H1 (cell line): ENCODE measurements at regions not wholly inside any gene's neighbourhood (a gene's known extent, or its start where the extent isn't known, plus 50 kb on each side); places are given as distances from the start of the nearest gene placed in this dataset.

Experiments used
- CTCF ChIA-PET: fragments of 300-600 bp; sonication (Branson Sonifier 250); formaldehyde crosslinking; loops from one replicate; lab custom pipeline; 2021; ENCODE audit not compliant: partially characterized antibody; lab: Charles Lee
- POLR2A ChIA-PET: fragments of 300-600 bp; sonication (Branson Sonifier 250); formaldehyde crosslinking; loops from one replicate; lab custom pipeline; 2021; ENCODE audit warnings: inconsistent platforms; ENCODE audit not compliant: partially characterized antibody; lab: Charles Lee
- DNase-seq, 2 experiments: peaks; one replicate each; pipeline versions ENCODE4 v3.0.0 to v3.0.0-alpha.2; 2010 to 2022; ENCODE audit warnings: low spot score in 2 of 2, low read depth in 1 of 2, mixed read lengths in 1 of 2
- FAIRE-seq: peaks from 2 replicates; lab custom pipeline; 2011; peaks lifted over from hg19 to GRCh38; lab: Jason Lieb, UNC
- H2AFZ ChIP-seq: 2 replicates; pipeline ENCODE4 v1.8.1; 2012; ENCODE audit warnings: low read length, inconsistent platforms
- H2AK5ac ChIP-seq: 2 replicates; pipeline ENCODE4 v1.6.1; 2013; ENCODE audit warnings: low read depth, low read length
- H2BK120ac ChIP-seq: replicated peaks from 2 replicates; pipeline ENCODE3; 2013; ENCODE audit warnings: low read depth, low read length, inconsistent platforms
- H2BK12ac ChIP-seq: 2 replicates; pipeline ENCODE4 v1.6.1; 2013; ENCODE audit warnings: low read depth, low read length
- H2BK15ac ChIP-seq: 2 replicates; pipeline ENCODE4 v1.6.1; 2013; ENCODE audit warnings: low read length
- H2BK20ac ChIP-seq: 2 replicates; pipeline ENCODE4 v1.6.1; 2013; ENCODE audit warnings: low read length
- H2BK5ac ChIP-seq: 2 replicates; pipeline ENCODE4 v1.6.1; 2013; ENCODE audit warnings: low read depth, low read length
- H3K14ac ChIP-seq: 2 replicates; pipeline ENCODE4 v1.6.1; 2013; ENCODE audit warnings: inconsistent platforms; ENCODE audit not compliant: insufficient read length
- H3K18ac ChIP-seq: 2 replicates; pipeline ENCODE4 v1.6.1; 2013; ENCODE audit warnings: low read length; ENCODE audit errors: extremely low read depth
- H3K23ac ChIP-seq: 2 replicates; pipeline ENCODE4 v1.6.1; 2013; ENCODE audit warnings: inconsistent platforms; ENCODE audit not compliant: insufficient read length
- H3K23me2 ChIP-seq: 2 replicates; pipeline ENCODE4 v1.6.1; 2013; ENCODE audit warnings: low read depth, low read length
- H3K27ac ChIP-seq: 2 replicates; pipeline ENCODE4 v1.6.1; 2011; ENCODE audit warnings: low read depth, low read length, inconsistent platforms
- H3K27me3 ChIP-seq, 4 experiments: replicated peaks in 1 of 4; 1 replicate in 1 of 4; 2 replicates in 3 of 4; pipeline versions ENCODE4 v1.6.1 to v1.8.1; 2011 to 2013; ENCODE audit warnings: low read length in 3 of 4, mild to moderate bottlenecking in 3 of 4, inconsistent platforms in 2 of 4, mixed read lengths in 2 of 4, moderate library complexity in 1 of 4; ENCODE audit not compliant: control insufficient read depth in 3 of 4, insufficient read depth in 3 of 4; ENCODE audit errors: extremely low read depth in 1 of 4
- H3K36me3 ChIP-seq, 4 experiments: 2 replicates each; pipeline versions ENCODE4 v1.6.1 to v1.8.1; 2011 to 2013; ENCODE audit warnings: mild to moderate bottlenecking in 4 of 4, low read length in 3 of 4, moderate library complexity in 2 of 4, control low read depth in 1 of 4, inconsistent platforms in 1 of 4; ENCODE audit not compliant: insufficient read depth in 4 of 4, control insufficient read depth in 2 of 4
- H3K4ac ChIP-seq: replicated peaks from 2 replicates; pipeline ENCODE3; 2013; ENCODE audit warnings: low read length, low read depth, mixed read lengths, inconsistent platforms; ENCODE audit not compliant: insufficient read length
- H3K4me1 ChIP-seq, 4 experiments: replicated peaks in 1 of 4; 1 replicate in 1 of 4; 2 replicates in 3 of 4; pipeline versions ENCODE4 v1.6.1 to v1.8.1; 2011 to 2013; ENCODE audit warnings: low read length in 3 of 4, inconsistent platforms in 2 of 4, mixed read lengths in 1 of 4; ENCODE audit not compliant: insufficient read depth in 4 of 4, control insufficient read depth in 3 of 4
- H3K4me2 ChIP-seq, 2 experiments: 2 replicates each; pipeline versions ENCODE4 v1.6.1 to v1.8.1; 2011 to 2013; ENCODE audit warnings: low read depth in 2 of 2, low read length in 2 of 2, control low read depth in 1 of 2, inconsistent platforms in 1 of 2, mild to moderate bottlenecking in 1 of 2; ENCODE audit not compliant: insufficient read depth in 1 of 2
- H3K4me3 ChIP-seq, 4 experiments: fragments of 200-600, 300-600 bp in 1 of 4; sonication (generic), shearing (Covaris generic), sonication (Bioruptor Twin) in 1 of 4; 2 replicates each; pipeline versions ENCODE4 v1.5.1 to v1.8.1; 2011 to 2016; ENCODE audit warnings: low read length in 4 of 4, low read depth in 3 of 4, control low read depth in 2 of 4, inconsistent platforms in 2 of 4, mild to moderate bottlenecking in 2 of 4, mixed read lengths in 1 of 4, moderate library complexity in 1 of 4; ENCODE audit not compliant: insufficient read depth in 2 of 4; ENCODE audit errors: extremely low read depth in 1 of 4
- H3K56ac ChIP-seq: replicated peaks from 2 replicates; pipeline ENCODE3; 2013; ENCODE audit warnings: low read depth, mild to moderate bottlenecking, mixed read lengths, low read length, inconsistent platforms; ENCODE audit not compliant: insufficient read length
- H3K79me1 ChIP-seq: 2 replicates; pipeline ENCODE4 v1.6.1; 2013; ENCODE audit warnings: low read depth, low read length, control low read depth
- H3K79me2 ChIP-seq, 2 experiments: 2 replicates each; pipeline versions ENCODE4 v1.6.1 to v1.8.1; 2012 to 2013; ENCODE audit warnings: low read length in 2 of 2, mild to moderate bottlenecking in 2 of 2, inconsistent platforms in 1 of 2; ENCODE audit not compliant: insufficient read depth in 2 of 2, control insufficient read depth in 1 of 2
- H3K9ac ChIP-seq, 4 experiments: replicated peaks in 1 of 4; 1 replicate in 1 of 4; 2 replicates in 3 of 4; pipeline versions ENCODE4 v1.6.1 to v1.8.1; 2011 to 2013; ENCODE audit warnings: low read depth in 3 of 4, low read length in 3 of 4, control low read depth in 2 of 4, mild to moderate bottlenecking in 2 of 4, moderate library complexity in 2 of 4, inconsistent platforms in 1 of 4; ENCODE audit errors: extremely low read depth in 1 of 4
- H3K9me3 ChIP-seq, 2 experiments: 2 replicates each; pipeline versions ENCODE4 v1.6.1 to v1.8.1; 2012 to 2013; ENCODE audit warnings: mild to moderate bottlenecking in 2 of 2, moderate library complexity in 2 of 2, control low read depth in 1 of 2, inconsistent platforms in 1 of 2, low read depth in 1 of 2, low read length in 1 of 2, mixed read lengths in 1 of 2; ENCODE audit not compliant: insufficient read depth in 2 of 2
- H4K20me1 ChIP-seq, 2 experiments: replicated peaks in 1 of 2; 2 replicates each; pipeline versions ENCODE3 to v1.8.1; 2011 to 2013; ENCODE audit warnings: inconsistent platforms in 2 of 2, low read length in 2 of 2, mild to moderate bottlenecking in 1 of 2; ENCODE audit not compliant: insufficient read depth in 2 of 2, control insufficient read depth in 1 of 2
- H4K5ac ChIP-seq: 2 replicates; pipeline ENCODE4 v1.6.1; 2013; ENCODE audit warnings: low read length, low read depth, mixed read lengths, inconsistent platforms; ENCODE audit not compliant: insufficient read length
- H4K8ac ChIP-seq: 2 replicates; pipeline ENCODE4 v1.8.0; 2013; ENCODE audit warnings: mild to moderate bottlenecking, moderate library complexity, low read length, inconsistent platforms; ENCODE audit not compliant: insufficient read depth; ENCODE audit errors: extremely low read depth
- H4K91ac ChIP-seq: replicated peaks from 2 replicates; pipeline ENCODE3; 2013; ENCODE audit warnings: low read length, mixed read lengths, inconsistent platforms; ENCODE audit not compliant: insufficient read length
- ASH2L ChIP-seq: fragments of 200-600, 300-600 bp; sonication (generic); IDR thresholded peaks from one replicate; pipeline ENCODE4 v1.7.1; 2017; ENCODE audit warnings: low read length
- RXRA ChIP-seq: IDR thresholded peaks from 2 replicates; pipeline ENCODE4 v1.6.1; 2011; ENCODE audit warnings: low read depth, mild to moderate bottlenecking, low read length, moderate library complexity; ENCODE audit not compliant: insufficient read depth
- SAP30 ChIP-seq: fragments of 300-600 bp; sonication (generic); IDR thresholded peaks from 2 replicates; pipeline ENCODE4 v1.7.1; 2012; ENCODE audit warnings: low read length, moderate library complexity, mild to moderate bottlenecking, inconsistent platforms; ENCODE audit not compliant: insufficient read depth, insufficient replicate concordance
- WGBS, 2 experiments: shearing (Covaris generic) in 1 of 2; methylation state at CpG; one replicate each; pipeline versions ENCODE4 v1.1.6 to v1.1.7; 2013 to 2015; ENCODE audit warnings: low lambda C conversion rate in 2 of 2, mixed read lengths in 2 of 2, inconsistent platforms in 1 of 2, low coverage in 1 of 2, missing lambda C conversion rate in 1 of 2; ENCODE audit not compliant: insufficient replicate concordance in 2 of 2, insufficient coverage in 1 of 2, insufficient read length in 1 of 2; ENCODE audit errors: extremely low coverage in 1 of 2, missing lambda C conversion rate in 1 of 2; 5-methylcytosine and 5-hydroxymethylcytosine counted together

GRCh38 chr4:181650033-181650825 is 593.0 kb upstream of the TENM3 start:
- Histone ChIP-seq H2AK5ac (no peak overlapping the region), H4K5ac (no peak overlapping the region), H4K8ac (no peak overlapping the region), H2BK5ac (no peak overlapping the region), H2AFZ (no peak overlapping the region), H3K27me3 (no peaks in the 10 kb centered on the region), H3K36me3 (no peaks in the 10 kb centered on the region), H3K9ac (no peak overlapping the region), H3K23me2 (no peaks in the 10 kb centered on the region), H3K79me2 (no peaks in the 10 kb centered on the region), H2BK20ac (no peak overlapping the region), H3K4me2 (no peak overlapping the region), H3K4me1 (no peaks in the 10 kb centered on the region), H3K56ac (no peak overlapping the region), H3K79me1 (no peaks in the 10 kb centered on the region), H4K91ac (no peak overlapping the region), H3K14ac (no peak overlapping the region), H3K4ac (no peak overlapping the region), H2BK120ac (no peak overlapping the region), H3K27ac (no peak overlapping the region), H3K18ac (no peak overlapping the region), H2BK15ac (no peak overlapping the region), H4K20me1 (no peaks in the 10 kb centered on the region), H3K23ac (no peak overlapping the region), H2BK12ac (no peak overlapping the region), H3K9me3 (no peaks in the 10 kb centered on the region), H3K4me3 (no peak overlapping the region)
- FAIRE-seq (no peak), DNase-seq (no peak)
- 92% methylated on average over 4 of the region's 4 CpGs; no CpG with 5 or more reads in 1 of the 2 experiments for WGBS, 2 experiments
- POLR2A ChIA-PET: no interaction called here
- no peak for TF ChIP-seq RXRA
- no peak for TF ChIP-seq SAP30
- TF ChIP-seq ASH2L: no peak
- CTCF ChIA-PET: no interaction called here
